Muscle layer of colon (tissue), 2 donors: ENCODE measurements at regions not wholly inside any gene's neighbourhood (a gene's known extent, or its start where the extent isn't known, plus 50 kb on each side); places are given as distances from the start of the nearest gene placed in this dataset.
"Not testable (repeated sequence)": the region's sequence is repeated elsewhere in the genome, so short reads cannot be mapped to it uniquely, and the experiment has no call there.

ENCODE experiments used
- H3K27ac ChIP-seq: one replicate; pipeline ENCODE4 v1.7.0; 2013; ENCODE audit warnings: low read depth, mild to moderate bottlenecking, low read length, moderate library complexity
- H3K27me3 ChIP-seq, 2 donors: one replicate each; pipeline ENCODE4 v1.7.0; 2013; ENCODE audit warnings: low read length in 2 of 2, mild to moderate bottlenecking in 2 of 2; ENCODE audit not compliant: insufficient read depth in 2 of 2, control insufficient read depth in 1 of 2
- H3K36me3 ChIP-seq: one replicate; pipeline ENCODE4 v1.7.0; 2013; ENCODE audit warnings: mild to moderate bottlenecking, low read length; ENCODE audit not compliant: insufficient read depth
- H3K4me1 ChIP-seq: one replicate; pipeline ENCODE4 v1.7.0; 2013; ENCODE audit warnings: mild to moderate bottlenecking, low read length; ENCODE audit not compliant: insufficient read depth
- H3K4me3 ChIP-seq, 2 donors: one replicate each; pipeline ENCODE4 v1.7.0; 2013; ENCODE audit warnings: low read length in 2 of 2, low read depth in 1 of 2, mild to moderate bottlenecking in 1 of 2, moderate library complexity in 1 of 2
- H3K9ac ChIP-seq: one replicate; pipeline ENCODE4 v1.7.0; 2013; ENCODE audit warnings: low read length
- H3K9me3 ChIP-seq: one replicate; pipeline ENCODE4 v1.7.0; 2013; ENCODE audit warnings: mild to moderate bottlenecking, low read length
- donor health status: abdominal sarcoma.
- donor health status: Adenocarcinoma of cecum.

GRCh38 chr12:114851981-114852380, 168.0 kb upstream of the TBX3 start:
- Histone ChIP-seq H3K27ac (no peak overlapping the region), H3K4me3 (no peak overlapping the region), H3K9ac (no peak overlapping the region), H3K36me3 (no peaks in the 10 kb centered on the region), H3K9me3 (no peaks in the 10 kb centered on the region), H3K27me3 (no peaks in the 10 kb centered on the region), H3K4me1 (no peaks in the 10 kb centered on the region)

DNA sequence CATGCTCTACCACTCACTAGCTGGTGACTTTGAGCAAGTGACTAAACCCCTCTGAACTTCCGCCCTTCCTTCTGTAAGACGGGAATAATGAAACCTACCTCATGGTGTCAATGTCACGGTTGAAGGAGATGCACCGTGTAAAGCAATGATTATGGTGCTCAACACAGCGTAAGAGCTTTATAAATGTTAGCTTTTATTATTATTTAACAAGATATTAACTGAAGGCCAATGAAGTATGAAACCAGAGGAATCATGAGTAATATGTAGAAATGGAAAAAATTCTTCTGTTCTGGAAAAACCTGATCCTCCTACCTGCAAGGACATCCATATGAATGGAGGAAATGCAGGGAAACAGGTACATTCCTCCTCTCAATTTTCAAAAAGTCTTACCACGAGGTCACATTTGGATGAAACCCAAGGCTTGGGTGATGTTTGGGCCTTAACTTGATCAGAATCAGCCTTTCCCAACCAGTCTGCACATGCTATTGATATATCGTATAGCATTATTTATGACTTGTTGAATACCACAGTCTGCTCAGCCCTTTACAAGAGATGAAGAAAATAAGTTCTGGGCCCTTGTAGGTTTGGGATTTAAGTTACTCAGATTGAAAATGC, 166.8 kb upstream of the TBX3 start:
- Histone ChIP-seq H3K9ac (no peak overlapping the region), H3K36me3 (no peaks in the 10 kb centered on the region), H3K4me3 (no peak overlapping the region), H3K9me3 (no peaks in the 10 kb centered on the region), H3K27ac (no peak overlapping the region), H3K4me1 (no peaks in the 10 kb centered on the region), H3K27me3 (no peaks in the 10 kb centered on the region)

GRCh38 chr12:114848666-114849065, 164.7 kb upstream of the TBX3 start:
- no peaks in the 10 kb centered on the region for H3K36me3 ChIP-seq
- H3K9ac ChIP-seq, result no peak overlapping the region
- no peaks in the 10 kb centered on the region for H3K9me3 ChIP-seq
- no peak overlapping the region for H3K4me3 ChIP-seq
- H3K27ac ChIP-seq, result no peak overlapping the region
- H3K27me3 ChIP-seq, result no peaks in the 10 kb centered on the region
- no peaks in the 10 kb centered on the region for H3K4me1 ChIP-seq

DNA sequence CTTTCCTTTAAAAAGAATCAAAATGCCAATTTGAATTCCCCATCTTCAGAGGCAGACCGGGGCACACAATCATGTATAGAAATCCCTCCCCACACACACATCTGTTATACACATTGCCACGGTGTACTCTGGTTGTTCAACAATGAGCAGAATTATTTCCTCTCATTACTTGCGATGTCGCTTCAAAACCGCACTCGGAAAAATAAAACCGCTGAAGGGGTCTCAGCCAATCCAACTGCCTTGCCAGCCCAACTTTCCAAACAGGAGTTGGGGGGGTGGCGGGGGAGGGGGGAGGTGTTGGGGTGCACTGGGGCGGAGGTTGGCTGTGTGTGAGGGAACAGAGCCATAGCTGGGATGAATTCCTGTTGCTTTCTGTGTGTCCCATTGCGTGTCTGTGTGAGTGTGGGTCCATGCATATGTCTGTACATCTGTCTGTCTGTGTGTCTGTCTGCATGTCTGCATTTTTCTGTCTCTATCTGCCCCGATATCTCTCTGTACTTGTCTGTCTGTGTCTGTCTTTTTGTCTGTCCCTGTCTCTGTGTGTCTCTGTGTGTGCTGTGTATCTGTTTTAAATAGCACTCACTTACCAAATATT, 163.6 kb upstream of the TBX3 start:
- Histone ChIP-seq H3K4me1 (no peaks in the 10 kb centered on the region), H3K9me3 (no peaks in the 10 kb centered on the region), H3K27me3 (no peaks in the 10 kb centered on the region), H3K9ac (no peak overlapping the region), H3K27ac (no peak overlapping the region), H3K4me3 (no peak overlapping the region), H3K36me3 (no peaks in the 10 kb centered on the region)

GRCh38 chr12:114846771-114847170, 162.8 kb upstream of the TBX3 start:
- Histone ChIP-seq H3K9ac (no peak overlapping the region), H3K27me3 (no peaks in the 10 kb centered on the region), H3K4me3 (no peak overlapping the region), H3K9me3 (no peaks in the 10 kb centered on the region), H3K36me3 (no peaks in the 10 kb centered on the region), H3K4me1 (no peaks in the 10 kb centered on the region), H3K27ac (no peak overlapping the region)

GRCh38 chr12:114841557-114842251, 157.7 kb upstream of the TBX3 start:
- no peak overlapping the region for H3K27ac ChIP-seq
- no peaks in the 10 kb centered on the region for H3K9me3 ChIP-seq
- H3K27me3 ChIP-seq, result no peaks in the 10 kb centered on the region

DNA sequence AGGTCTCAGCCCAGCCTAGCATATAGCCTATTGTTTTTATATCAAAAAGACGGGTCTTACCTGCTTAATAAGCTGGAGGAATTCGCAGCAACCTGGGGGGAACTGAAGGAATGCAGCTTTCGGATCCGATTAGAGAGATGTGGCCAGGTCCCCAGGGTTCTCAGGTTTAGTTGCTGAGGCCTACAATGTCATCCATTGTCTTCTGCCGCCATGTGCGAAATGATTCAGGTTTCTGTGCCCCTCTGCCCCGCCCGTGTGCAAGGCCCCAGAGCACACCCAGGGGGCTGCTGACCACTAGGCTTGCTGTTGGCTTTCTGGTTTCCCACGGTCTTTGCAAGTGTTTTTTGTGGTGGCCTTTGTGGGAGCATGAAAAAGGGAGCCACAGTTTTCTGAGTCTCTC, 154.5 kb upstream of the TBX3 start:
- H3K27me3 ChIP-seq, result no peaks in the 10 kb centered on the region
- H3K36me3 ChIP-seq, result no peaks in the 10 kb centered on the region
- H3K9me3 ChIP-seq, result peaks cover 6% of the 10 kb centered on the region
- H3K4me1 ChIP-seq, result no peaks in the 10 kb centered on the region
- H3K27ac ChIP-seq, result no peak overlapping the region
- no peak overlapping the region for H3K9ac ChIP-seq
- no peak overlapping the region for H3K4me3 ChIP-seq

More at GRCh38 chr12:114841557-114842251, 157.7 kb upstream of the TBX3 start:
- Histone ChIP-seq H3K36me3 (no peaks in the 10 kb centered on the region), H3K4me1 (no peaks in the 10 kb centered on the region), H3K4me3 (no peak overlapping the region), H3K9ac (no peak overlapping the region)

- no peaks in the 10 kb centered on the region for H3K36me3 ChIP-seq
- H3K27me3 ChIP-seq, result no peaks in the 10 kb centered on the region
- H3K27ac ChIP-seq, result no peak overlapping the region
- H3K4me1 ChIP-seq, result no peaks in the 10 kb centered on the region
- H3K9me3 ChIP-seq, result peaks cover 6% of the 10 kb centered on the region
- H3K4me3 ChIP-seq, result no peak overlapping the region
- H3K9ac ChIP-seq, result no peak overlapping the region
Measured at GRCh38 chr12:114836609-114837008, 152.6 kb upstream of the TBX3 start.

DNA sequence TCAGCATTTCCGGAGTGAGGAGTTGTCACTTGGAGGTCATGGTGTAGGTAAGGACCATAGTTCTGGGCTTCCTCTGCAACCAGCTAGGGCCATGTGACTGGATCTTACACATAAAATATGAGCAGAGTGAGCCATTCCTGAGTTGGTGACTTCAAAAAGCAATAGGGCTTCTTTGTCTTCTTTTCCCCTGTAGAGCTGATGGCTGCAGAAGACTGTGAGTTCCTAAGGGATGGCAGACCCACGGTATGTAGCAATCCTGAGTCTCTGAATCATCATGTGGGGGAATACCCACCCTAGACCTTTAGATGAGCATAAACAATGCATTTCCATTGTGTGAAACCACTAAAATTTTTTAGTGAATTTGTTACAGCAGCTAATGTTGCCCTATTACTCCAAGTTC, 151.1 kb upstream of the TBX3 start:
- Histone ChIP-seq H3K27ac (no peak overlapping the region), H3K36me3 (no peaks in the 10 kb centered on the region), H3K4me1 (no peaks in the 10 kb centered on the region), H3K9ac (no peak overlapping the region), H3K4me3 (no peak overlapping the region), H3K9me3 (peaks cover 6% of the 10 kb centered on the region), H3K27me3 (no peaks in the 10 kb centered on the region)

GRCh38 chr12:114834621-114835020, 150.6 kb upstream of the TBX3 start:
- H3K36me3 ChIP-seq, result no peaks in the 10 kb centered on the region
- no peaks in the 10 kb centered on the region for H3K27me3 ChIP-seq
- no peaks in the 10 kb centered on the region for H3K4me1 ChIP-seq
- no peak overlapping the region for H3K9ac ChIP-seq
- H3K4me3 ChIP-seq, result no peak overlapping the region
- peaks cover 6% of the 10 kb centered on the region for H3K9me3 ChIP-seq
- H3K27ac ChIP-seq, result no peak overlapping the region

GRCh38 chr12:114829833-114830232, 145.9 kb upstream of the TBX3 start:
- Histone ChIP-seq H3K9me3 (no peaks in the 10 kb centered on the region), H3K27me3 (no peaks in the 10 kb centered on the region), H3K9ac (no peak overlapping the region), H3K27ac (no peak overlapping the region), H3K4me3 (no peak overlapping the region), H3K36me3 (no peaks in the 10 kb centered on the region), H3K4me1 (no peaks in the 10 kb centered on the region)

- H3K4me3 ChIP-seq, H3K9ac ChIP-seq, H3K9me3 ChIP-seq, H3K36me3 ChIP-seq, H3K27me3 ChIP-seq, H3K27ac ChIP-seq, H3K4me1 ChIP-seq: not testable (repeated sequence)
Measured at GRCh38 chr12:114829244-114829643, 145.3 kb upstream of the TBX3 start.
